GM21825 (cell line): ENCODE measurements at regions not wholly inside any gene's neighbourhood (a gene's known extent, or its start where the extent isn't known, plus 50 kb on each side); places are given as distances from the start of the nearest gene placed in this dataset.

ENCODE experiments used
- ATAC-seq: cut with Tn5 transposase; IDR thresholded peaks from one replicate; pipeline ENCODE4 v1.9.1; 2021; ENCODE audit warnings: mild to moderate bottlenecking, moderate library complexity; ENCODE audit not compliant: unreplicated experiment

GRCh38 chr13:54836273-54836672, 1807.7 kb downstream of the OLFM4 start:
- no peak for ATAC-seq

- no peak for ATAC-seq
These were observed 1813.1 kb downstream of the OLFM4 start for GRCh38 chr13:54841682-54842081.

- no peak for ATAC-seq
These were observed 1816.8 kb downstream of the OLFM4 start for GRCh38 chr13:54845351-54845965.

- ATAC-seq: no peak
These were observed 1824.2 kb downstream of the OLFM4 start for GRCh38 chr13:54852831-54853230.

GRCh38 chr13:54859827-54860226, 1831.2 kb downstream of the OLFM4 start:
- no peak for ATAC-seq

- ATAC-seq: no peak
These were observed 1846.5 kb downstream of the OLFM4 start for GRCh38 chr13:54875111-54875510.

GRCh38 chr13:54879036-54879435, 1850.4 kb downstream of the OLFM4 start:
- no peak for ATAC-seq

- ATAC-seq: no peak
These were observed 1856.1 kb downstream of the OLFM4 start for GRCh38 chr13:54884682-54885081.

GRCh38 chr13:54890976-54891375, 1862.4 kb downstream of the OLFM4 start:
- ATAC-seq: no peak

GRCh38 chr13:54901316-54901715, 1872.7 kb downstream of the OLFM4 start:
- no peak for ATAC-seq

GRCh38 chr13:54912367-54912766, 1883.8 kb downstream of the OLFM4 start:
- ATAC-seq: no peak

GRCh38 chr13:54913668-54914067, 1885.1 kb downstream of the OLFM4 start:
- ATAC-seq: no peak

- ATAC-seq: no peak
These were observed 1898.9 kb downstream of the OLFM4 start for GRCh38 chr13:54927538-54927937.

GRCh38 chr13:54928071-54928470, 1899.5 kb downstream of the OLFM4 start:
- ATAC-seq: no peak

GRCh38 chr13:54934121-54934520, 1905.5 kb downstream of the OLFM4 start:
- no peak for ATAC-seq

GRCh38 chr13:54945973-54946372, 1917.4 kb downstream of the OLFM4 start:
- ATAC-seq: no peak

GRCh38 chr13:54949735-54950134, 1921.1 kb downstream of the OLFM4 start:
- no peak for ATAC-seq

GRCh38 chr13:54950546-54950945, 1921.9 kb downstream of the OLFM4 start:
- ATAC-seq: no peak

GRCh38 chr13:54953786-54954185, 1925.2 kb downstream of the OLFM4 start:
- ATAC-seq: no peak

- ATAC-seq: no peak
These were observed 1930.2 kb downstream of the OLFM4 start for GRCh38 chr13:54958781-54959180.

GRCh38 chr13:54965881-54966280, 1937.3 kb downstream of the OLFM4 start:
- no peak for ATAC-seq

- no peak for ATAC-seq
These were observed 1944.2 kb downstream of the OLFM4 start for GRCh38 chr13:54972838-54973237.

- ATAC-seq: no peak
These were observed 1947.1 kb downstream of the OLFM4 start for GRCh38 chr13:54975676-54976075.
